GM20000 (cell line): ENCODE measurements at regions not wholly inside any gene's neighbourhood (a gene's known extent, or its start where the extent isn't known, plus 50 kb on each side); places are given as distances from the start of the nearest gene placed in this dataset.

Experiments used
- DNase-seq: peaks from one replicate; pipeline ENCODE4 v3.0.0; 2012; ENCODE audit warnings: low spot score
- CTCF ChIP-seq: IDR thresholded peaks from 2 replicates; pipeline ENCODE4 v1.5.1; 2012; ENCODE audit warnings: mild to moderate bottlenecking, control low read depth; ENCODE audit errors: extremely low read depth, missing control alignments

DNA sequence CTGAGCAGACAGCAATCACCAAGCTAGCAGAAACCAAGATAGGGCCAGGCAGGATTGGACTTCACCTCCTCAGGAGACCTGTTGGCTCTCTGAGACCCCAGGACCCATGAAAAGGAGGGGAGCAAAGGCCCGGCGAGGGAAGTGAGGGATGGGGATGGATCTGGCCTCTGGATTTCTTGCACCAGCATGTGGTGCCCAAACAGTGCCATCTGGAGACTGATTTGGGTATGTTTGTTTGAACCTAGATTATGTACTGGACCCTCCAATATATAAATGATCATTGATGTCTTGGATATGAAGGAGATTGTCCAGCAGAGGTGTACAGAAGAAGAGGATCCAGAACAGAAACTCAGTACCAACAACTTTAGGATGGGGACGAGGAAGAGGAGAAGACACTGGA, 83.4 kb upstream of the LY86 start:
- no peak for TF ChIP-seq CTCF
- DNase-seq, result no peak

GRCh38 chr6:6508643-6509042, 79.9 kb upstream of the LY86 start:
- no peak for TF ChIP-seq CTCF
- no peak for DNase-seq

GRCh38 chr6:6509284-6509683, 79.2 kb upstream of the LY86 start:
- no peak for DNase-seq
- TF ChIP-seq CTCF, result no peak

GRCh38 chr6:6512711-6513110, 75.8 kb upstream of the LY86 start:
- no peak for TF ChIP-seq CTCF
- no peak for DNase-seq

GRCh38 chr6:6515691-6516607, 72.6 kb upstream of the LY86 start:
- DNase-seq, result peak; percentile 36
- TF ChIP-seq CTCF, result no peak

GRCh38 chr6:6516666-6517458, 71.7 kb upstream of the LY86 start:
- TF ChIP-seq CTCF, result no peak
- DNase-seq, result no peak

- TF ChIP-seq CTCF, result no peak
- no peak for DNase-seq
Observed at GRCh38 chr6:6518631-6519427, 69.7 kb upstream of the LY86 start.
